NB4 (cell line): ENCODE measurements at regions not wholly inside any gene's neighbourhood (a gene's known extent, or its start where the extent isn't known, plus 50 kb on each side); places are given as distances from the start of the nearest gene placed in this dataset.

Experiments
- DNase-seq: peaks from one replicate; pipeline ENCODE4 v3.0.0; 2010; ENCODE audit warnings: low read depth
- H3K4me3 ChIP-seq: one replicate; pipeline ENCODE4 v1.5.1; 2011; ENCODE audit warnings: mild to moderate bottlenecking, low read depth, low read length, moderate library complexity
- MYC ChIP-seq: IDR thresholded peaks from 2 replicates; pipeline ENCODE4 v1.6.1; 2011; ENCODE audit warnings: low read depth, low read length
- POLR2A ChIP-seq: IDR thresholded peaks from 2 replicates; pipeline ENCODE4 v1.6.1; 2011; ENCODE audit warnings: mild to moderate bottlenecking; ENCODE audit not compliant: insufficient read length; ENCODE audit errors: extremely low read depth
- TF ChIP-seq, protein P1 (sequence below): IDR thresholded peaks from 2 replicates; pipeline ENCODE4 v1.6.1; 2011; ENCODE audit warnings: low read depth, low read length
- TF ChIP-seq, protein P2 (sequence below): IDR thresholded peaks from one replicate; pipeline ENCODE4 v1.5.1; 2012; ENCODE audit warnings: low read depth, low read length

DNA sequence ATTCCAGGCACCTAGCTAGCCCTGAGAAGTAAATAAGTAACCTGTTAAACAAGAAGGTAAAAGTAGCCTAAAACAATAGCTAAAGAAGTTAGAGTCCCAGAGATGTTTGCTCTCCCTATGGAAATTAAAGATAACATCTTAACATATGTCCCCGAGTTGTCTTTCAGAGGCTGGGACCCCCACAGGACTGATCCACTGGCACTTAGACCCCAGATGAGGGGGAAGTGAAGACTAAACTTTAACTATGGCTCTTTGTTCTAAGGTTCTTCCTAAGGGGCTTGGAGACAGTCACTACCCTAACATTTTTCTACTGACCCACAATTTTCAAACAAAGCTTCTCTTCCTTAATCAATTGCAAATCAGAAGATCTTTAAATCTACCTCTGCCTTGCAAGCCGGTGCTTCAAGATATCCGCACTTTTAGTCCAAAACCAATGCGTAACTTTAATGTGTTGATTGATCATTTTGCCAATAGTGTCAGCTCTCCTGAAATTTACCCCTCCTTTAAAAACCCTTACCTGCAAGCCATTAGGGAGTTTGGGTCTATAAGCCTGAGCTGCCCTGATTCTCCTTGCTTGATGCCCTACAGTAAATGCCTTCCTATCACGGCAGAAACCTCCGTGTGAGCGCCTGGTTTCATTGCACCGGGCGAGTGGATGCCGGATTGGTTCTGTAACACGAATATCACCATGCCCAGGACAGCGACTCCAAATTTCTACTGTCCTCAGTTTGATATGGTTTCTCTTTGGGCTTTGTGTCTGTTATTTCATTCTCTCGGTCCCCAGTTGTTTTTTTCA is 404.4 kb downstream of the SIPA1L2 start:
- H3K4me3 ChIP-seq = no peak overlapping the region
- TF ChIP-seq, protein P1, sequence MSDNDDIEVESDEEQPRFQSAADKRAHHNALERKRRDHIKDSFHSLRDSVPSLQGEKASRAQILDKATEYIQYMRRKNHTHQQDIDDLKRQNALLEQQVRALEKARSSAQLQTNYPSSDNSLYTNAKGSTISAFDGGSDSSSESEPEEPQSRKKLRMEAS = no peak
- no peak for TF ChIP-seq POLR2A
- TF ChIP-seq, protein P2, sequence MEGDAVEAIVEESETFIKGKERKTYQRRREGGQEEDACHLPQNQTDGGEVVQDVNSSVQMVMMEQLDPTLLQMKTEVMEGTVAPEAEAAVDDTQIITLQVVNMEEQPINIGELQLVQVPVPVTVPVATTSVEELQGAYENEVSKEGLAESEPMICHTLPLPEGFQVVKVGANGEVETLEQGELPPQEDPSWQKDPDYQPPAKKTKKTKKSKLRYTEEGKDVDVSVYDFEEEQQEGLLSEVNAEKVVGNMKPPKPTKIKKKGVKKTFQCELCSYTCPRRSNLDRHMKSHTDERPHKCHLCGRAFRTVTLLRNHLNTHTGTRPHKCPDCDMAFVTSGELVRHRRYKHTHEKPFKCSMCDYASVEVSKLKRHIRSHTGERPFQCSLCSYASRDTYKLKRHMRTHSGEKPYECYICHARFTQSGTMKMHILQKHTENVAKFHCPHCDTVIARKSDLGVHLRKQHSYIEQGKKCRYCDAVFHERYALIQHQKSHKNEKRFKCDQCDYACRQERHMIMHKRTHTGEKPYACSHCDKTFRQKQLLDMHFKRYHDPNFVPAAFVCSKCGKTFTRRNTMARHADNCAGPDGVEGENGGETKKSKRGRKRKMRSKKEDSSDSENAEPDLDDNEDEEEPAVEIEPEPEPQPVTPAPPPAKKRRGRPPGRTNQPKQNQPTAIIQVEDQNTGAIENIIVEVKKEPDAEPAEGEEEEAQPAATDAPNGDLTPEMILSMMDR = no peak
- no peak for TF ChIP-seq MYC
- no peak for DNase-seq

DNA sequence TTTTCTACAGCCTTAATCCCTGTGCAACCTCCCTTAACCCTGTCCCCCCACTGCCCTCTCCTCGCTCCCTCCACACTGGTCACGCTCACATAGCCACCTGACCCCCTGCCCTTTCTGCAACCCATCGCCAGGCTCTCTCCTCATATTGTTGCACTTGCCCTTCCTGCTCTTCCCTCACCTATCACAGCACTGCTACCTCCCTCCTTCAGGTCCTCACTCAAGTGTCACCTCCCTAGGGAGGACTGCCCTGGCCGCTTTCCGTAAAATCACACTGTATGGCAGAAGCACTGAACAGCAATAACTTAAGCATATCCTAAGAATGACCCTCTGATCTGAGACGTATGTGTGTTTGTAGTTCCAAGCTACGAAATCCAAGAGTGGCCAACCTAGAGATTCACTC is 406.0 kb downstream of the SIPA1L2 start:
- no peak for DNase-seq
- TF ChIP-seq MYC (no peak), POLR2A (no peak)
- TF ChIP-seq, protein P1 = no peak
- TF ChIP-seq, protein P2 = no peak
- H3K4me3 ChIP-seq = no peak overlapping the region

DNA sequence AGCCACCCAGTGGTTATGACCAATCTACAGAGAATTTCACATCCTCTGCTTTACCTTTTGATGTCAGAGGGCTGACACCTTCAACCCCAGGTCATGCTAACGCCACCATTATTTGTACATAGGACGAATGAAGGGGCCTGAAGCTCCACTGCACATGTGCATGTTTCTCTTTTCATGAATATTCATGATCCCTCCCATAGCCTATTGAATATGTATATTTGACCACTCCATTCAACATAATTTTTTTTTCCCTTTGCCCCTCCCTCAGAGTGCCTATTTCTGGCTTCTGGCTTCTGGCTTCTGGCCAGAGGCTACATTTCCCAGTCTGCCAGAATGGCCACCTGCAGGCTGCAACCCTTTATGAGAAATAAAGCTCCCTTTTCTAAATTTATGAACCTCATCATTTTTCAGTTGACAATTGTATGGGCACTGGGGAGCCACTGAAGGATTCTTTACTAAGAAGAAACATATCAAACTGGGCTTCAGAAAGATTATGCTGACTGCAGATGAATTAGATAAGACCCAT is 406.7 kb downstream of the SIPA1L2 start:
- DNase-seq = no peak
- no peak overlapping the region for H3K4me3 ChIP-seq
- TF ChIP-seq POLR2A (no peak), MYC (no peak)
- TF ChIP-seq, protein P2 = no peak
- TF ChIP-seq, protein P1 = no peak

DNA sequence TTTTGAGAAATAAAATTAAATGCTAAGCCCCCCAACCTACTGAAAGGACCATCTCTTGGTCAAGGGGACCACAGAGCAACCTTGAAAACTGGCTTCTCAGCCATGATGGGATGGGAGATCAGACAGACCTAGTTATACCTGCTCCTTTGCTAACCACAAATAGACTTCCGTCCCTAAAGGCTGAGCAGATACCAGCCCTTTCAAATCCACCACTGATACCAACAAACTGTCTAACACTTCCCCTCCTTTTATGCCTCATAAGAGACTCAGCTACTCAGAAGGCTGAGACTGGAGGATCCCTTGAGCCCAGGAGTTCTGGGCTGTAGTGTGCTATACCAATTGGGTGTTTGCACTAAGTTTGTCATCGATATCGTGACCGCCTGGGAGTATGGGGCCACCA is 407.3 kb downstream of the SIPA1L2 start:
- no peak overlapping the region for H3K4me3 ChIP-seq
- DNase-seq = no peak
- TF ChIP-seq MYC (no peak), POLR2A (no peak)
- TF ChIP-seq, protein P2 = no peak
- TF ChIP-seq, protein P1 = no peak

DNA sequence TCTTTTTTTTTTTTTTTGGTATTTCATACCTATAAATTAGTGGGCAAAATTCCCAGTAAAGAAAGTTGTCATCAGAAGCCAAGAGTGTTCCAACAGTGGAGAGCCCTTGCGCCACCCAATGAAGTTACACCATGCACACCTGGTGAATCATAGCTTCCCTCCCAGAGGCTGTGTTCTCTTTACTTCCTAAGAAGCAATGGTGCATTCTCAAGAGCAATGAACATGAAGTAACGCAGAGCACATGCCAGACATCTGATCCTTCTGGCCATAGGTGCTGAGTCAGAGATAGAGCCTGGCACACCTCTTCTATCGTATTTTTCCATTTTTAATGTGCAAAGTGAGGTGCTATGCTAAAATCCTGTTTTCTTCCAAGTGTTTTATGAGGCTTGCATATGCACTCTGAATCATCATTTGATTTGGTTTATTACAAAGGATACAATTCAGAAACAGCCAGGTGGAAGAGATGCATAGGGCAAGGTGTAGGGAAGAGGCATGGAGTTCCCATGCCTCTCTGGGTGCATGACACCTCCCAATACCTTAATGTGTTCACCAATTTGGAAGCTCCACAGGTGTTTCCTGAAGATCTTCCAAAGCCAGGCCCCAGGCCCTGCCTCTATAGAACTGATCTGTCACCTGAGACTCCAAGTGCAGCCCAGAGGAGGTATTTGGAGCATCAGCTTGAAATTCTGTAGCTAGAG is 408.0 kb downstream of the SIPA1L2 start:
- H3K4me3 ChIP-seq = no peak overlapping the region
- TF ChIP-seq, protein P1 = no peak
- TF ChIP-seq, protein P2 = no peak
- no peak for TF ChIP-seq MYC
- no peak for TF ChIP-seq POLR2A
- DNase-seq = no peak
